Adrenal gland (tissue), 9 donors: ENCODE measurements at regions not wholly inside any gene's neighbourhood (a gene's known extent, or its start where the extent isn't known, plus 50 kb on each side); places are given as distances from the start of the nearest gene placed in this dataset.

Experiments
- DNase-seq, 7 donors: peaks; one replicate each; pipeline ENCODE4 v3.0.0-alpha.2; 2019 to 2020
- H3K27ac ChIP-seq, 5 donors: fragments of 200-600 bp; sonication (generic) in 4 of 5; 1 replicate in 3 of 5; 2 replicates in 2 of 5; pipeline versions ENCODE4 v1.5.1 to v1.8.0; 2016 to 2020; ENCODE audit warnings: mild to moderate bottlenecking in 1 of 5
- H3K27me3 ChIP-seq: fragments of 200-600 bp; 2 replicates; pipeline ENCODE4 v1.8.0; 2021
- H3K36me3 ChIP-seq, 2 donors: fragments of 200-600 bp; replicated peaks in 1 of 2; 1 replicate in 1 of 2; 2 replicates in 1 of 2; pipeline versions ENCODE4 v1.5.1 to v1.8.0; 2018 to 2022
- H3K4me1 ChIP-seq, 2 donors: fragments of 200-600 bp; replicated peaks in 1 of 2; 1 replicate in 1 of 2; 2 replicates in 1 of 2; pipeline versions ENCODE4 v1.5.1 to v1.8.0; 2018 to 2021
- H3K4me3 ChIP-seq, 4 donors: fragments of 200-600 bp; sonication (generic) in 3 of 4; one replicate each; pipeline ENCODE4 v1.5.1; 2016 to 2018
- H3K9me3 ChIP-seq, 3 donors: fragments of 200-600 bp; sonication (generic) in 1 of 3; replicated peaks in 1 of 3; 1 replicate in 2 of 3; 2 replicates in 1 of 3; pipeline versions ENCODE4 v1.5.1 to v1.8.0; 2016 to 2021
- POLR2A ChIP-seq, 2 donors: fragments of 450-650 bp; IDR thresholded peaks; one replicate each; pipeline ENCODE4 v1.6.1; 2017; ENCODE audit warnings: antibody characterized with exemption in 2 of 2, mild to moderate bottlenecking in 2 of 2, moderate library complexity in 1 of 2
- WGBS, 4 donors: extraction: QIAGEN DNeasy Blood & Tissue Kit in 2 of 4; methylation state at CpG; one replicate each; pipeline versions ENCODE4 v1.1.5 to v1.1.7; 2013 to 2017; 5-methylcytosine and 5-hydroxymethylcytosine counted together
- intact Hi-C, 2 donors: fragments of 100-400 bp; cut with DNase I; formaldehyde crosslinking; loops; one replicate each; pipeline versions ENCODE4 v1.14.1 to v1.15.0; 2022 to 2023
- TF ChIP-seq, protein P1 (sequence below), 6 experiments: fragments of 450-650 bp in 4 of 6; fragments of 200-600 bp in 2 of 6; sonication (generic) in 1 of 6; IDR thresholded peaks; 1 replicate in 5 of 6; 2 replicates in 1 of 6; pipeline versions ENCODE4 v1.5.1 to v1.8.0; 2016 to 2021; ENCODE audit warnings: antibody characterized with exemption in 6 of 6, mild to moderate bottlenecking in 2 of 6, moderate library complexity in 1 of 6
- donor health status: healthy with polysubstance abuse.
- donor health status: Bipolar disorder and iron deficiency.
- donor health status: DM: yes; HTN: yes; CAD: no.
- donor health status: DM: no; HTN: no; CAD: no.
- donor health status: DM: no; HTN: no; CAD: no.

DNA sequence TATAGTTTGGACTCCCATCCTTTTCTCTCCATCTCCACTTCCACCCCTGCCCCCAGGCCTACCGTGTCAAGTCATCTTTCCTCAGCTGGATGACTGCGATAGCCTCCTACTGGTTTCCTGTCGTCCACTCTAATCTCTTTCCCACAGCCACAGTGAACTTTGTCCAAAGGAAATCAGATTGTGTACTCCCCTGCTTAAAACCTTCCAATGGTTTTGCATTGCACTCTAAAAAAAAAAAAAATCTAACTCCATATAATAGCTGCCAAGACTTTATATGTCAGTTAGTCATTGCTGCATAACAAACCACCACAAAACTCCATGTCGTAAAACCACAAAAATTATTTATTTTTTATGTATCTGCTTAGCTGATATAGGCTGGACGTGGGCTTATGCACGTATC, 160.2 kb upstream of the CCDC68 start:
- no peaks in the 10 kb centered on the region for H3K9me3 ChIP-seq
- no peaks in the 10 kb centered on the region for H3K27me3 ChIP-seq
- no peak overlapping the region for H3K27ac ChIP-seq
- no peaks in the 10 kb centered on the region for H3K36me3 ChIP-seq
- no peak for DNase-seq
- 65 to 71% (median 70%) methylated on average over 6 of the region's 6 CpGs for WGBS, 4 donors
- TF ChIP-seq POLR2A (IDR thresholded peaks at IDR 0.05), result no peak
- TF ChIP-seq, protein P1, sequence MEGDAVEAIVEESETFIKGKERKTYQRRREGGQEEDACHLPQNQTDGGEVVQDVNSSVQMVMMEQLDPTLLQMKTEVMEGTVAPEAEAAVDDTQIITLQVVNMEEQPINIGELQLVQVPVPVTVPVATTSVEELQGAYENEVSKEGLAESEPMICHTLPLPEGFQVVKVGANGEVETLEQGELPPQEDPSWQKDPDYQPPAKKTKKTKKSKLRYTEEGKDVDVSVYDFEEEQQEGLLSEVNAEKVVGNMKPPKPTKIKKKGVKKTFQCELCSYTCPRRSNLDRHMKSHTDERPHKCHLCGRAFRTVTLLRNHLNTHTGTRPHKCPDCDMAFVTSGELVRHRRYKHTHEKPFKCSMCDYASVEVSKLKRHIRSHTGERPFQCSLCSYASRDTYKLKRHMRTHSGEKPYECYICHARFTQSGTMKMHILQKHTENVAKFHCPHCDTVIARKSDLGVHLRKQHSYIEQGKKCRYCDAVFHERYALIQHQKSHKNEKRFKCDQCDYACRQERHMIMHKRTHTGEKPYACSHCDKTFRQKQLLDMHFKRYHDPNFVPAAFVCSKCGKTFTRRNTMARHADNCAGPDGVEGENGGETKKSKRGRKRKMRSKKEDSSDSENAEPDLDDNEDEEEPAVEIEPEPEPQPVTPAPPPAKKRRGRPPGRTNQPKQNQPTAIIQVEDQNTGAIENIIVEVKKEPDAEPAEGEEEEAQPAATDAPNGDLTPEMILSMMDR (IDR thresholded peaks at IDR 0.05), result no peak
- no peak overlapping the region for H3K4me3 ChIP-seq
- H3K4me1 ChIP-seq, result no peaks in the 10 kb centered on the region
- intact Hi-C loops, result no loop called here

DNA sequence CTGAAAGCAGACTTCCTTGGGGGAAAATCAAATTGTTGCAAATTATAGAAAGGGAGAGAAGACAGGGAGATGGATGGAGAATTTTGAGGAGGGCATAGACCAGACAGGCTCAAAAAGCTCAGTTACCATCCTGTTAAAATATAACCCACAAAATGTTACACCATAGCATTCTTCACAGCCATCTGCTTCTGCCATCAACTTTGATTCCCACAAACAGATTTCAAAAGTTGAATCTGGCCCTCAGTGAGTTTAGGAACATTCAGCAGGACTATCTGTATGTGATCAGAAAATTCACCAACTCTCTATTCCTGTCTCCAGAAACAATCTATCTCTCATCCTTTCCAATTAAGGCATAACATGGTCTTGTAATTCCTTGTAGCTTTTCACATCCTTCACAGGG, 159.8 kb upstream of the CCDC68 start:
- Histone ChIP-seq H3K4me3 (no peak overlapping the region), H3K27me3 (no peaks in the 10 kb centered on the region), H3K36me3 (no peaks in the 10 kb centered on the region), H3K9me3 (no peaks in the 10 kb centered on the region), H3K27ac (no peak overlapping the region), H3K4me1 (no peaks in the 10 kb centered on the region)
- no peak for DNase-seq
- intact Hi-C loops, result no loop called here
- TF ChIP-seq, protein P1 (IDR thresholded peaks at IDR 0.05), result no peak
- TF ChIP-seq POLR2A (IDR thresholded peaks at IDR 0.05), result no peak

DNA sequence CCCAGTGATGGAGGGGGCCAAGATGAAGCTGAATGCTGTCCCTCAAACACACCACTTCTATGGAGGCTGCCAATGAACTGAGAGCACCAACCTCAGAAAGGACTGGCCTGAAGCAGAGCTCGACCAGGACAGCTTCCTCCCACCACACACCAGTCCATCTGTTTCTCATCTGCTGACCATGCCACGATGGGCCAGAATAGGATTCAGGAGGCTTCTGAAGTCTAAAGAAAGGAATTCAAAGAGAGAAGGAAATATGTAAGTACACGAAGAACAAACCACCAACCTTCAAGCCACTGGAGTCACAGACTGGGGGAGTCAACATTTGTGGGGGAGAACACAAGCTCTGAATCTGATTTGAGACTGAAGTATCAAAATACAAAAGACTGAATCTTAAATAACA, 157.6 kb upstream of the CCDC68 start:
- intact Hi-C loops, result no loop called here
- TF ChIP-seq POLR2A (IDR thresholded peaks at IDR 0.05), result no peak
- TF ChIP-seq, protein P1 (IDR thresholded peaks at IDR 0.05), result no peak
- H3K9me3 ChIP-seq, result no peaks in the 10 kb centered on the region
- H3K36me3 ChIP-seq, result no peaks in the 10 kb centered on the region
- no peaks in the 10 kb centered on the region for H3K27me3 ChIP-seq
- no peak overlapping the region for H3K4me3 ChIP-seq
- 69 to 87% (median 74%) methylated on average over 3 of the region's 3 CpGs for WGBS, 4 donors
- H3K27ac ChIP-seq, result no peak overlapping the region
- H3K4me1 ChIP-seq, result no peaks in the 10 kb centered on the region
- DNase-seq, result no peak

DNA sequence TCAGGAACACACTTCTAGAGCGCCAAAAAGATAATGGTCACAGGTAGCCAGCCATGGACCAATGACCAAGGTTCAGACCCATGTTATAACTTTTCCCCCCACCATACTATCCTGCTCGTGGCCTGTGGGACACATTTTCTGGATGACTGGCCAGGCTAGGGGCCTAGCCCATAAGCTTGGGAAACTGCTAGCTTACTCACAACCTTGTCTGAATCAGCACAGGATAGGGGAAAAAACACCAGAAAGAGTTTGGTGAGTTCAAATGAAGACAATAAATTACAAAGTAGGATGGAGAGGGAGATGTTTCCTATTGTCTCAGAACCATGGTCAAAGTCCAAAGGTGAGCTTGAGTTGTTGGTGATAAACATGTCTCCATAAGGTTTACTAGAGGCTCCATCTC, 156.3 kb upstream of the CCDC68 start:
- no peaks in the 10 kb centered on the region for H3K27me3 ChIP-seq
- H3K27ac ChIP-seq, result no peak overlapping the region
- intact Hi-C loops, result no loop called here
- WGBS, 4 donors, result 78 to 82% (median 81%) methylated on average over 2 of the region's 2 CpGs
- no peak overlapping the region for H3K4me3 ChIP-seq
- TF ChIP-seq, protein P1 (IDR thresholded peaks at IDR 0.05), result no peak
- no peaks in the 10 kb centered on the region for H3K4me1 ChIP-seq
- DNase-seq, result no peak
- H3K36me3 ChIP-seq, result no peaks in the 10 kb centered on the region
- no peaks in the 10 kb centered on the region for H3K9me3 ChIP-seq
